HG03097 (cell line): ENCODE measurements at regions not wholly inside any gene's neighbourhood (a gene's known extent, or its start where the extent isn't known, plus 50 kb on each side); places are given as distances from the start of the nearest gene placed in this dataset.

Experiments
- ATAC-seq: cut with Tn5 transposase; IDR thresholded peaks from one replicate; pipeline ENCODE4 v1.9.1; 2021; ENCODE audit not compliant: unreplicated experiment, low FRiP score

DNA sequence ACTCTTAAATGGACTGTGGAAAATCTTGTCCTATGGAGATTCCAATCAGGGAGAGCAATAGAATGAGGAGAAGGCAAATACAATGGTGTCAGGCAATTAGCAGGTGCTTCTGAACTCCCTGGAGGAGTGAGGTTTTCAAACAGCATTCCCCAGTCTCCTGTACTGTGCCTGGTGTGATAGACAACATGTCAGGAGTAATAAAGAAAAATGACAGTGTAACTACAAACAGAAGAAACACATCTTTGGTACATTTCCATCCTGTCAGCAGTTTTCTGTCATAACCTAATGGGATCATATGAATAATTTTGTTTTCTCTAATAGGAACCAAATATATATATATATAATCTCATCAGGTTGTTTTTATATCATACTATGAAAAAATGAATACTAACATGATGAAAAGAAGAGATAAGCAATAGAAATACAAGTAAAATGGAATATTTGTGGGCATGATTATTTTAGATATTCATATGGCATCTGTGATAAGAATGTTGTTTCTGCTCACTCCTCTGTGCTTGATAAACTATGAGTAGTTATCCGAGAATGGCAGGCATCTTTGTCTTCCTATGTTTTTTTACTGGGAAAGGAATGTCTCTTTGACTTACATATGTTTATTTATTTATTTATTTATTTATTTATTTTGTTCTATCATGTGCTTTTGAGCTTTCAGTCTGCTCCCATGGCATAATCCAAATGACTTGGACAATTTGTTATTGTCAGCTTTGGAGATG is 441.7 kb downstream of the TXNL1 start:
- ATAC-seq, result no peak

DNA sequence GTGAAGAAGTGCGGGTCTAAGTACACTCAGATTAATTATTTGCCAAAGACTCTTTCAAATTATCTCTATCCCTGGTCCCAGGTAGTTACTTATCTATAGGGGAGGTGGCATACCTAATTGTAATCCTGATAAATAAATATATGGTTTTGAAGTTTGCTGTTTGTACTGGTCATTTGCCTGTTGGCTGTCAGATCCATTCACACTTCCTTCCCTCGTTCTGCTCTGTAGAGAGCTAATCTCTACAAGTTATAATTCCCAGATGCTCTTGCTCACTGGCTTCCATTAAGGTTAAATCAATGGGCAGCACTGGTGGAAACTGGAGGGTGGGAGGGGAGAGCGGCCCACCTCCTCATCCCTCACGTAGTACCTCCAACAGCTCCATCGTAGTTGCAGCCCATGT is 447.1 kb downstream of the TXNL1 start:
- no peak for ATAC-seq

DNA sequence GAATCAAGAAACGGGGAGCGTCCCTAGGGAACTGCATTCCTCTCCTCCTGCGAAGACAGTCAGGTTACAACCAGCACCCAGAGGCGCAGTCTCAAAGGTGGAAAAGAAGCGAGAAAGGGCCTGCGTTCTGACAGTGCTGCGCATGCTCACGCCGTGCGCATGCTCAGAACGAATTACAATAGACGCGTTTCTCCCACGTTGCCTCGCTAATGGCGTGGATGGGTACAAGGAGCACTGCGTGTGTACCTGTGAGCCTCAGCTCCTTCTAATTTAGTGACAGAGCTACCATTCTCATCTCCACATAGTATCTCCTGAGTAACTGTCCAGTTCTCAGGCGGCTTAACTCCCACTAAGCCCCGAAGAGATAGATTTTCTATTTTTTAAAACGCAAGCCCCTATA is 448.8 kb downstream of the TXNL1 start:
- no peak for ATAC-seq

- ATAC-seq, result no peak
Measured at GRCh38 chr18:56188529-56189275, 449.7 kb downstream of the TXNL1 start.

- ATAC-seq, result no peak
Measured at GRCh38 chr18:56186319-56186718, 452.1 kb downstream of the TXNL1 start.

DNA sequence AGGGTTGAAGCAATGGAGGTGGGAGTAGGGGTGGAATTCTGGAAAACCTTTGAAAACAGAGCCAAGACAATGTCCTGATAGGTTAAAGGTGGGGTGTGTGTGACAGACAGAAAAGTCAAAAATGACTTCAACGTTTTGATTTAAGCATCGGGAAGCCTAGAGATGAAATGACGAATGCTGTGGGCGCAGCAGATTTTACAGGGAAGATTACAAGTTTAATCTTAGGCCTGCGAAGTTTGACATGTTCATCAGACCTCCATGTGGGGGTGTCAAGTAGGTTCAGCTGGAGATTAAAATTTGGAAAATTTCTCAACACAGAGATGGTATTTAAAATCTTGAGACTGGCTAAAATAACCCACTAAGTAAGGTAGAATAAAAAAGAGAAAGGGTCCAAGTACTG is 453.3 kb downstream of the TXNL1 start:
- ATAC-seq, result no peak

DNA sequence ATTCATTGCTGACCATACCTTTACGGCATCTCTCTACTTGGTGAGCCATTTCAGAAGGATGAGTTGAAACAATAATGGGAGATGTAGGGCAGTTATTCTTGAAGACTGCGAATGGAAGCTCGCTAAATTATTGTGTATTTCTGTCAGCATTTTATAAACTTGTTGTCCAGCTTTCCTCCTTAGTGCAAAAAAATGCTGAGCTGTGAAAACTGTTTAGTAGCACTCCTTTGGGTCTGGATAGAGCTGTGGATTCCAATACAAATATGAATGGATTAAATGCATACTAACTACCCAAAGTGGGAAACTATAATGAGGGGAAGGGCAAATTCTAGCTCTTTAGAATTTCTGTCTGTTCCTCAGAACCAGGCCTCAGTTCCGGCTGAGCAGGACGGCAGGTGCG is 461.6 kb downstream of the TXNL1 start:
- ATAC-seq, result no peak

GRCh38 chr18:56175330-56176001 is 462.9 kb downstream of the TXNL1 start:
- no peak for ATAC-seq

DNA sequence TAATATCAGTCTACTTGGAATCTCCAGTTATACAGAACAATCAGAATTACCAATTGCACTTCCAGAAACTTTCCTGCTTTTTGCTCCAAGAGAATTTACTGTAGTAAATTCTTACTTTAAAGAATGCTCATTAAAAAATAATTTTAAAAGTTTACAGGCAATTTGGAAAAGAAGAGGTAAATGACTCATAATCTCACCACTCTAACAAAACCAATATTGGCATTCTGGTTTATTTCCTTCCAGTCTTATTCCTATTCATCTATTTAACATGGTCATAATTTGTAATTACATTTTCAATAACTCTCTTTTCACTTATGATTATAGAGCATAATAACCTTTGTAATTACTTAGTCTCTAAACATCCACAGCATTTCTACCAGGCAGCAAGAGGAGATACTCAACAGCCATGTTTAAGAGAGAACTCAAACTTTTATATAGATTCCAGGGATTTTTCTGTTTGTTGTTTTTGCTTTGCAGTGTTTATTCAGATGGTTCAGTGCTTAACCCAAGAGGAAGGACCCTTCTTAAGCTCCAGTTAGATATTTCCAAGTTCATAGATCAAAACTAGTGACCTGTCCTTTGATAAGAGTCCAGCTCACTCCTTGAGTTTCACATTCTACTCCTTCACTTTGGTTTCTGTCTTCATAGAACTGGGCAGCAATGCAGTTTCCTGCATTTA is 464.7 kb downstream of the TXNL1 start:
- ATAC-seq, result no peak

GRCh38 chr18:56172527-56172926 is 465.9 kb downstream of the TXNL1 start:
- no peak for ATAC-seq

GRCh38 chr18:56171848-56172247 is 466.5 kb downstream of the TXNL1 start:
- no peak for ATAC-seq

- no peak for ATAC-seq
Measured at GRCh38 chr18:56168049-56168781, 470.2 kb downstream of the TXNL1 start.

GRCh38 chr18:56167366-56167765 is 471.0 kb downstream of the TXNL1 start:
- ATAC-seq, result no peak

- no peak for ATAC-seq
Measured at GRCh38 chr18:56166914-56167313, 471.5 kb downstream of the TXNL1 start.

GRCh38 chr18:56165601-56166355 is 472.6 kb downstream of the TXNL1 start:
- no peak for ATAC-seq

- no peak for ATAC-seq
Measured at GRCh38 chr18:56162311-56163265, 475.8 kb downstream of the TXNL1 start.

GRCh38 chr18:56161566-56162260 is 476.7 kb downstream of the TXNL1 start:
- ATAC-seq, result no peak

DNA sequence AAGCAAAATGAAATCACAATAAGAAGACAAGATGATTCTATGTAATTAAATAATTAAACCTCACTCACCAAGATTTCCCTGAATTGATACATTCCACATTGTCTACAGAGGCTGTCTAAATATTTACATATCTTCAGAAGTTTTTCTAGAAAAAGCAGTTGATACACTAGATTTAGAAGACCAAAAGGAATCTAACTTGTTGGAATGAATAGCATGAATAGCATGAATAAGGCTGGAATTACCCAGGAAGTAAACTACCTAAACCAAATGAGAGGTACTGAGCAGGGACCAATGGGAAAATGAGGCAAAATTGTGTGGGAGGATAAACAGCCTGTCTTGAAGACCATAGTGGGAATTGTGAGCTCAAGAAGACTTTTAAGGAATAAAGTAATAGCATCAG is 479.7 kb downstream of the TXNL1 start:
- ATAC-seq, result no peak
